ENCODE measurements at regions not wholly inside any gene's neighbourhood (a gene's known extent, or its start where the extent isn't known, plus 50 kb on each side); places are given as distances from the start of the nearest gene placed in this dataset.
A peak's percentile ranks its signal among the peaks of the same experiment; 100 is the strongest.
"Not testable (repeated sequence)": the region's sequence is repeated elsewhere in the genome, so short reads cannot be mapped to it uniquely, and the experiment has no call there.

GRCh38 chr9:26243726-26244125 lies 565.5 kb upstream of the TUSC1 start:
- DNase-seq (ENCODE audit: low read depth in 2 of 2): peak; percentile 45 to 70

GRCh38 chr9:26243029-26243697 lies 564.9 kb upstream of the TUSC1 start:
- no peak for DNase-seq (ENCODE audit: low read depth in 2 of 2)

- no peak for DNase-seq (ENCODE audit: low read depth in 2 of 2)
These were observed 561.8 kb upstream of the TUSC1 start for GRCh38 chr9:26240020-26240419.

GRCh38 chr9:26237256-26237655 lies 559.0 kb upstream of the TUSC1 start:
- DNase-seq (ENCODE audit: low read depth in 2 of 2): no peak

- no peak for DNase-seq (ENCODE audit: low read depth in 2 of 2)
These were observed 556.6 kb upstream of the TUSC1 start for GRCh38 chr9:26234865-26235264.

GRCh38 chr9:26231391-26231790 lies 553.1 kb upstream of the TUSC1 start:
- no peak for DNase-seq (ENCODE audit: low read depth in 2 of 2)

- no peak for DNase-seq (ENCODE audit: low read depth in 2 of 2)
These were observed 551.2 kb upstream of the TUSC1 start for GRCh38 chr9:26229324-26230054.

- no peak for DNase-seq (ENCODE audit: low read depth in 2 of 2)
These were observed 550.0 kb upstream of the TUSC1 start for GRCh38 chr9:26228273-26228672.

- no peak for DNase-seq (ENCODE audit: low read depth in 2 of 2)
These were observed 543.0 kb upstream of the TUSC1 start for GRCh38 chr9:26221290-26221689.

GRCh38 chr9:26220367-26220766 lies 542.1 kb upstream of the TUSC1 start:
- no peak for DNase-seq (ENCODE audit: low read depth in 2 of 2)

- DNase-seq (ENCODE audit: low read depth in 2 of 2): no peak
These were observed 541.7 kb upstream of the TUSC1 start for GRCh38 chr9:26219961-26220360.

GRCh38 chr9:26216702-26217101 lies 538.5 kb upstream of the TUSC1 start:
- no peak for DNase-seq (ENCODE audit: low read depth in 2 of 2)

GRCh38 chr9:26214713-26215444 lies 536.6 kb upstream of the TUSC1 start:
- not testable (repeated sequence) for DNase-seq (ENCODE audit: low read depth in 2 of 2)

- DNase-seq (ENCODE audit: low read depth in 2 of 2): no peak
These were observed 532.2 kb upstream of the TUSC1 start for GRCh38 chr9:26210338-26210851.

GRCh38 chr9:26205261-26205660 lies 527.0 kb upstream of the TUSC1 start:
- DNase-seq (ENCODE audit: low read depth in 2 of 2): no peak

- DNase-seq (ENCODE audit: low read depth in 2 of 2): no peak
These were observed 515.0 kb upstream of the TUSC1 start for GRCh38 chr9:26193237-26193636.

GRCh38 chr9:26191711-26192110 lies 513.5 kb upstream of the TUSC1 start:
- no peak for DNase-seq (ENCODE audit: low read depth in 2 of 2)

GRCh38 chr9:26181836-26182235 lies 503.6 kb upstream of the TUSC1 start:
- no peak for DNase-seq (ENCODE audit: low read depth in 2 of 2)

GRCh38 chr9:26176628-26177027 lies 498.4 kb upstream of the TUSC1 start:
- DNase-seq (ENCODE audit: low read depth in 2 of 2): no peak

- no peak for DNase-seq (ENCODE audit: low read depth in 2 of 2)
These were observed 497.0 kb upstream of the TUSC1 start for GRCh38 chr9:26175264-26175663.

- no peak for DNase-seq (ENCODE audit: low read depth in 2 of 2)
These were observed 494.1 kb upstream of the TUSC1 start for GRCh38 chr9:26172301-26172700.

GRCh38 chr9:26171691-26172090 lies 493.4 kb upstream of the TUSC1 start:
- DNase-seq (ENCODE audit: low read depth in 2 of 2): no peak
